HEK293T (cell line): ENCODE measurements at regions not wholly inside any gene's neighbourhood (a gene's known extent, or its start where the extent isn't known, plus 50 kb on each side); places are given as distances from the start of the nearest gene placed in this dataset.

Source experiments
- CTCF ChIA-PET: fragments of 350-600 bp; formaldehyde crosslinking; extraction: SDS; loops from one replicate; lab custom pipeline; 2021; ENCODE audit warnings: antibody characterized with exemption, inconsistent platforms; lab: Yijun Ruan, JAX
- POLR2A ChIA-PET: fragments of 350-600 bp; formaldehyde crosslinking; extraction: SDS; loops from one replicate; lab custom pipeline; 2020; ENCODE audit warnings: antibody characterized with exemption, inconsistent platforms; lab: Yijun Ruan, JAX
- DNase-seq: peaks from one replicate; pipeline ENCODE4 v3.0.0; 2012; ENCODE audit warnings: mixed read lengths; ENCODE audit errors: extremely low spot score
- ARNT ChIP-seq: fragments of 450-650 bp; IDR thresholded peaks from 2 replicates; pipeline ENCODE4 v1.6.1; 2017; ENCODE audit warnings: mild to moderate bottlenecking
- BHLHE40 ChIP-seq: fragments of 450-650 bp; IDR thresholded peaks from 2 replicates; pipeline ENCODE4 v1.6.1; 2016; ENCODE audit warnings: mild to moderate bottlenecking, moderate library complexity, borderline replicate concordance
- CTBP1 ChIP-seq: fragments of 450-650 bp; IDR thresholded peaks from 2 replicates; pipeline ENCODE4 v1.6.1; 2016; ENCODE audit warnings: borderline replicate concordance
- ELF4 ChIP-seq: fragments of 450-650 bp; IDR thresholded peaks from 2 replicates; pipeline ENCODE4 v1.6.1; 2017; ENCODE audit warnings: antibody characterized with exemption
- FOXA1 ChIP-seq: fragments of 450-650 bp; IDR thresholded peaks from 2 replicates; pipeline ENCODE4 v1.6.1; 2016; ENCODE audit warnings: mild to moderate bottlenecking
- FOXK2 ChIP-seq: fragments of 450-650 bp; IDR thresholded peaks from 2 replicates; pipeline ENCODE4 v1.6.1; 2016; ENCODE audit warnings: mild to moderate bottlenecking
- FOXM1 ChIP-seq: fragments of 450-650 bp; IDR thresholded peaks from 2 replicates; pipeline ENCODE4 v1.6.1; 2017; ENCODE audit warnings: mild to moderate bottlenecking, borderline replicate concordance
- HDGF ChIP-seq: fragments of 450-650 bp; IDR thresholded peaks from 2 replicates; pipeline ENCODE4 v1.6.1; 2017; ENCODE audit warnings: antibody characterized with exemption, borderline replicate concordance
- L3MBTL2 ChIP-seq: fragments of 450-650 bp; conservative IDR thresholded peaks from 2 replicates; pipeline ENCODE4 v1.6.1; 2016; ENCODE audit warnings: mild to moderate bottlenecking
- LEF1 ChIP-seq: fragments of 450-650 bp; IDR thresholded peaks from 2 replicates; pipeline ENCODE4 v1.6.1; 2017; ENCODE audit warnings: mild to moderate bottlenecking, borderline replicate concordance
- NFRKB ChIP-seq: fragments of 450-650 bp; IDR thresholded peaks from 2 replicates; pipeline ENCODE4 v1.6.1; 2016; ENCODE audit warnings: mild to moderate bottlenecking, moderate library complexity
- SP1 ChIP-seq: fragments of 450-650 bp; IDR thresholded peaks from 2 replicates; pipeline ENCODE4 v1.6.1; 2017
- SUZ12 ChIP-seq: fragments of 450-650 bp; IDR thresholded peaks from 2 replicates; pipeline ENCODE4 v1.6.1; 2016; ENCODE audit warnings: mild to moderate bottlenecking
- TARDBP ChIP-seq: fragments of 450-650 bp; IDR thresholded peaks from 2 replicates; pipeline ENCODE4 v1.6.1; 2016
- ZNF384 ChIP-seq: fragments of 450-650 bp; IDR thresholded peaks from 2 replicates; pipeline ENCODE4 v1.6.1; 2016
- TF ChIP-seq, protein P1 (sequence below): fragments of 450-650 bp; IDR thresholded peaks from 2 replicates; pipeline ENCODE4 v1.6.1; 2016

DNA sequence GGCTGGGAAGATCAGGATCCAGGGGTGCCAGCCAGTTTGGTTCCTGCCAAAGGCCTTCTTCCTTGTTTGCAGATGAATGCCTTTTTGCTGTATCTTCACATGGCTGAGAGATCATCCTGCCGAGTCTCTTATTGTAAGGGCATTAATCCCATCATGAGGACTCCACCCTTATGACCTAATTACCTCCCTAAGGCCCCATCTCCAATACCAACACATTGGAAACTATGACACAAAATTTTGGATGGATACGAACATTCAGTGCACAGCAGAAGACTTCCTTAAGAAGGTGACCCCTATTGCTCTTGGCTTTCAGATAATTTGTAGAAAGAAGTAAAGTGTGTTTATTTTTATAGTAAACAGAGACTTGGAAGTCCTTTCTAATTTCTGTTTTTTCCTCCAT lies 1164.7 kb upstream of the CDH8 start:
- DNase-seq = no peak
- ChIA-PET POLR2A (no interaction called here), CTCF (no interaction called here)
- no peak for TF ChIP-seq FOXK2
- no peak for TF ChIP-seq FOXM1
- TF ChIP-seq BHLHE40 = no peak
- TF ChIP-seq L3MBTL2 = no peak
- TF ChIP-seq FOXA1 = no peak
- no peak for TF ChIP-seq ARNT
- no peak for TF ChIP-seq LEF1
- no peak for TF ChIP-seq HDGF
- TF ChIP-seq ELF4 = no peak
- TF ChIP-seq, protein P1, sequence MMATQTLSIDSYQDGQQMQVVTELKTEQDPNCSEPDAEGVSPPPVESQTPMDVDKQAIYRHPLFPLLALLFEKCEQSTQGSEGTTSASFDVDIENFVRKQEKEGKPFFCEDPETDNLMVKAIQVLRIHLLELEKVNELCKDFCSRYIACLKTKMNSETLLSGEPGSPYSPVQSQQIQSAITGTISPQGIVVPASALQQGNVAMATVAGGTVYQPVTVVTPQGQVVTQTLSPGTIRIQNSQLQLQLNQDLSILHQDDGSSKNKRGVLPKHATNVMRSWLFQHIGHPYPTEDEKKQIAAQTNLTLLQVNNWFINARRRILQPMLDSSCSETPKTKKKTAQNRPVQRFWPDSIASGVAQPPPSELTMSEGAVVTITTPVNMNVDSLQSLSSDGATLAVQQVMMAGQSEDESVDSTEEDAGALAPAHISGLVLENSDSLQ = no peak
- TF ChIP-seq SUZ12 = no peak
- no peak for TF ChIP-seq ZNF384
- no peak for TF ChIP-seq SP1
- TF ChIP-seq NFRKB = no peak

DNA sequence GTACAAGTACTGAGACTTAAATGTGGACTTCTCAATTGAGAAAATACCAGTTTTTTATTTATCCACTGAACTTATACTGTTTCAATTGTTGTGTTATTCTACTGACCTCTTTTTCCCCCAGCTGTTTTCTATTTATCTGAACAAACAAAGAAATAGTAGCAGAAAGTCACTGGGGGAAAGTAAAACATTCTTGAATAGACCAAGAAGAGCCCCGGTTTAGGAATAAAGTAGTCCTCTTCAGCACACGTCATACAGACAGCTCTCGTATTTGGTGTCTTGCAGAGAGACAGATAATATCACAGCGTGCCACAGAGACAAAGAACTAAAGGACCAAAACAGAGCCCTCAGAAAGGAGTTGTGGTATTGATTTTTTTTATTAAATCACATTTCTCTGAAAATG lies 1159.1 kb upstream of the CDH8 start:
- DNase-seq = no peak
- POLR2A ChIA-PET = no interaction called here
- TF ChIP-seq FOXA1 (no peak), ZNF384 (no peak), ARNT (no peak), LEF1 (no peak), TARDBP (no peak), NFRKB (no peak), HDGF (no peak), ELF4 (no peak), L3MBTL2 (no peak), SP1 (no peak), FOXK2 (no peak), SUZ12 (no peak), BHLHE40 (no peak), FOXM1 (no peak), CTBP1 (no peak)
- TF ChIP-seq, protein P1 = no peak
- CTCF ChIA-PET = no interaction called here

DNA sequence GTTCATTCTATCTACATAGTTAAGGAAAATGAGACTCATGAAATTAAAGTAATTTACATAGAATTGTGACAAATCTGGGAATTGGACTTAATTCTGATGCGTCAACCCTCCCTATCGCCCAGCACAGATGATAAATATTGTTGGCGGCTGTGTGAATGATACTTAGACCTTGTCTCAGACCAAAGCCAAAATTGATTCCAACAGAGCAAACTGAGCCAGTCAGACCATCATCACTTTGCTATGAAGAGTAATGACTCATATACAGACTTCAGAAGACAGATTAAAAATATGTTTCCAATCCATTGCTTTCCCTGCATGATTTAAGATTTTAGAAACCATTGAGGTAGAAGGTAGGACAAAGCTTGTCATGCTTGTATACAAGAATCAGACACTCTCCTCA lies 1156.7 kb upstream of the CDH8 start:
- ChIA-PET CTCF (no interaction called here), POLR2A (no interaction called here)
- DNase-seq = no peak
- TF ChIP-seq HDGF (no peak), ARNT (no peak), L3MBTL2 (no peak), SP1 (no peak), ZNF384 (no peak), FOXM1 (no peak), BHLHE40 (no peak), NFRKB (no peak), SUZ12 (no peak), LEF1 (no peak), ELF4 (no peak), TARDBP (no peak), CTBP1 (no peak), FOXK2 (no peak), FOXA1 (no peak)
- TF ChIP-seq, protein P1 = no peak

DNA sequence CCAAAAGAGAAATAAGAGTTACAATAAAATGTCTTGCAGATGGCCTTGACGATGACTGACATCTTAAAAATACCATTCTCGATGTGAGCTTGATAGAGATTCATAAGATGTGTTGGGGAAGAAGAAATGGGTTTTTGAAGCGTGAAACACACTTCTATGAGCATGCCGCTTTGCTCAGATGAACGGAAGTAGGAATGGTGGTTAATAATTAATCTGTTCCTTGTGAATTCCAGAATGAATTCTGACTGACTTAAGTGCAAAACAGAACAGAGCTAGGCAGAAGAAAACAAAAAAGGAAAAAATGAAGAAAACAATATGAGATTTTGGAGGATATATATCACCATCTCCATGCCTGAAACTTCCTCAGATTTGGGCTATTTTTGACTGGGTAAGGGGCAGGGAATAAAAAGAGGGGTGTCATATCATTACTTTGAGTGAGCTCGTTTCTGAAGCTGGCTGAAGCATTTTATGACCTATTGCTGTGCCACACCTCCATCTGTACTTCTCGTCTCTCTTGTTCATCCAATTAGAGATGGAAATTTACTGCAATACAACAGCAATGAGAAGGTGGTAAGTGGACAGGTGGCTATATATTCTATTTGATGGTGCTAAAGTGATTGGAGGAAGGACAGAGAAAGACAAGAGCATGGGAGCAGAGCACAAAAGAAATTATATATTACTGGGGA lies 1152.0 kb upstream of the CDH8 start:
- DNase-seq = no peak
- TF ChIP-seq FOXK2 = no peak
- no peak for TF ChIP-seq FOXM1
- TF ChIP-seq ZNF384 = no peak
- TF ChIP-seq TARDBP = no peak
- TF ChIP-seq ELF4 = no peak
- no peak for TF ChIP-seq L3MBTL2
- no peak for TF ChIP-seq BHLHE40
- no peak for TF ChIP-seq ARNT
- TF ChIP-seq, protein P1 = no peak
- TF ChIP-seq CTBP1 = no peak
- no peak for TF ChIP-seq SUZ12
- ChIA-PET POLR2A (no interaction called here), CTCF (no interaction called here)

DNA sequence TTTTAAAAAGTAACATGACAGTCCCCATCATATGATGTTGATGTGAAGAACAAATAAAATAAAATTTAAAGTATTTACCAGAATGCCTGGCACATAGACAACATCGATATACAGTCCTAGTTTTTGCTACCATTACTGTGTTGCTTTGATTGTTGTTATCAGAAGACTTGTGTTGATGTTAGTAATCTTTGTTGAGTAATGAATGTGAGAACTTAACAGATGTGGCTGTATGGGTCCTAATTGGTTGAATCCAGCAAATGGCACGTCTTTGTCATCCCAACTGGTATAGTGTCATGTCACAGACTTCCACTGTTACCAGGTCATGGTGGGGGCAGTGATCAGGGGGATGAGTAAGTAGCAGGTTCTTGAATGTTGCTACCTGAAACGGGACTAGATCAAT lies 1151.4 kb upstream of the CDH8 start:
- CTCF ChIA-PET = no interaction called here

DNA sequence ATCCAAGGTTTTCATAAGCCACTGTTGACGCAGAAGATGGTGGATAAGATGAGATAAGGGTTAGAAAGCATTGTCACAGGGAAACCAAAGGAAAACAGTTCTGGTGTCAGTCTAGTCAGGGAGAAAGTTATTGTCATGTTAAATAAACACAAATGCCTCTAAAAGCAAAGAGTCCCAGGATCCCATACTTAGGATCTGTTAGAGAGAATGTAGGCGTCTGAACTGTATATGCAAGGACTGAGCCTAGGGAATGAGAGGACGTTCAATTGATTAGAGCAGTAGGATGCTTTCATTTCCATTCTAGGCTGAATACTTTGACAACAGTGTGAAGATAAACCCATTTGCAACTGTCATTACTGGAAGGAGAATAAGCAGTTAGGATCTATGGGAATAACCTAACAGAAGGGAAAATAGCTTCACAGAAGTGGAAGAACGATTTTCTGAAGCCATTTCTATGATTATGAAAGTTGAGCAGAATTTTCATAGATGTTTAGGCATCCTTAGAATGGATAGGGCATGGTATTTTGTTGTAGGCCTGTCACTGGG lies 1149.1 kb upstream of the CDH8 start:
- no peak for DNase-seq
- CTCF ChIA-PET = no interaction called here
- POLR2A ChIA-PET = no interaction called here

More for the DNA sequence above, 1151.4 kb upstream of the CDH8 start:
- POLR2A ChIA-PET = no interaction called here
- no peak for DNase-seq
- no peak for TF ChIP-seq LEF1

More for the DNA sequence above, 1149.1 kb upstream of the CDH8 start:
- TF ChIP-seq SP1 = no peak
- TF ChIP-seq FOXA1 = no peak
- TF ChIP-seq LEF1 = no peak
- TF ChIP-seq TARDBP = no peak
- no peak for TF ChIP-seq NFRKB
- no peak for TF ChIP-seq ZNF384
- TF ChIP-seq CTBP1 = no peak
- no peak for TF ChIP-seq FOXM1
- TF ChIP-seq SUZ12 = no peak
- no peak for TF ChIP-seq L3MBTL2
- TF ChIP-seq ELF4 = no peak
- TF ChIP-seq ARNT = no peak
- no peak for TF ChIP-seq FOXK2
- TF ChIP-seq BHLHE40 = no peak
- TF ChIP-seq HDGF = no peak
- TF ChIP-seq, protein P1 = no peak
